DND-41 (cell line): ENCODE measurements at regions not wholly inside any gene's neighbourhood (a gene's known extent, or its start where the extent isn't known, plus 50 kb on each side); places are given as distances from the start of the nearest gene placed in this dataset.

ENCODE experiments used
- ATAC-seq: fragments of 200-7000 bp; cut with Tn5 transposase; 3 replicates; pipeline ENCODE4 v1.9.1; 2021; ENCODE audit warnings: low read depth; ENCODE audit not compliant: insufficient read depth
- DNase-seq: peaks from one replicate; pipeline ENCODE4 v3.0.0-alpha.2; 2020
- H2AFZ ChIP-seq: 2 replicates; pipeline ENCODE4 v1.6.0; 2012; ENCODE audit warnings: low read depth, low read length
- H3K27ac ChIP-seq: 2 replicates; pipeline ENCODE4 v1.5.1; 2012; ENCODE audit warnings: low read length, inconsistent platforms
- H3K27me3 ChIP-seq: fragments of 200-600 bp; sonication (generic); 2 replicates; pipeline ENCODE4 v1.6.0; 2012; ENCODE audit warnings: low read length, mild to moderate bottlenecking, inconsistent platforms; ENCODE audit not compliant: insufficient read depth, poor library complexity
- H3K36me3 ChIP-seq: 2 replicates; pipeline ENCODE4 v1.5.1; 2012; ENCODE audit warnings: low read length, inconsistent platforms; ENCODE audit not compliant: insufficient read depth
- H3K4me1 ChIP-seq: 2 replicates; pipeline ENCODE4 v1.5.1; 2012; ENCODE audit warnings: mild to moderate bottlenecking, low read length; ENCODE audit not compliant: insufficient read depth
- H3K4me2 ChIP-seq: 2 replicates; pipeline ENCODE4 v1.6.0; 2012; ENCODE audit warnings: mild to moderate bottlenecking, moderate library complexity, low read length, inconsistent platforms; ENCODE audit not compliant: insufficient read depth
- H3K4me3 ChIP-seq, 2 experiments: fragments of 200-600 bp in 1 of 2; shearing (Covaris generic) in 1 of 2; 2 replicates each; pipeline ENCODE4 v1.5.1; 2012 to 2016; ENCODE audit warnings: inconsistent platforms in 2 of 2, low read length in 2 of 2, mild to moderate bottlenecking in 2 of 2, low read depth in 1 of 2, moderate library complexity in 1 of 2
- H3K79me2 ChIP-seq: 2 replicates; pipeline ENCODE4 v1.6.0; 2012; ENCODE audit warnings: low read length, inconsistent platforms; ENCODE audit not compliant: insufficient read depth
- H3K9ac ChIP-seq: 2 replicates; pipeline ENCODE4 v1.6.0; 2012; ENCODE audit warnings: low read depth, mild to moderate bottlenecking, inconsistent platforms, low read length, moderate library complexity
- H3K9me3 ChIP-seq: 2 replicates; pipeline ENCODE4 v1.5.1; 2012; ENCODE audit warnings: low read length, moderate library complexity, mild to moderate bottlenecking, inconsistent platforms; ENCODE audit not compliant: insufficient read depth, severe bottlenecking
- H4K20me1 ChIP-seq: 2 replicates; pipeline ENCODE4 v1.6.0; 2012; ENCODE audit warnings: low read length; ENCODE audit not compliant: insufficient read depth
- EZH2 ChIP-seq: IDR thresholded peaks from 3 replicates; pipeline ENCODE4 v1.6.1; 2012; ENCODE audit warnings: borderline replicate concordance, low read depth, mild to moderate bottlenecking, moderate library complexity, low read length, inconsistent platforms; ENCODE audit not compliant: severe bottlenecking
- TF ChIP-seq, protein P1 (sequence below): IDR thresholded peaks from 2 replicates; pipeline ENCODE4 v1.5.1; 2012; ENCODE audit warnings: borderline replicate concordance, low read length, moderate library complexity, mild to moderate bottlenecking; ENCODE audit not compliant: poor library complexity, severe bottlenecking; ENCODE audit errors: extremely low read depth

DNA sequence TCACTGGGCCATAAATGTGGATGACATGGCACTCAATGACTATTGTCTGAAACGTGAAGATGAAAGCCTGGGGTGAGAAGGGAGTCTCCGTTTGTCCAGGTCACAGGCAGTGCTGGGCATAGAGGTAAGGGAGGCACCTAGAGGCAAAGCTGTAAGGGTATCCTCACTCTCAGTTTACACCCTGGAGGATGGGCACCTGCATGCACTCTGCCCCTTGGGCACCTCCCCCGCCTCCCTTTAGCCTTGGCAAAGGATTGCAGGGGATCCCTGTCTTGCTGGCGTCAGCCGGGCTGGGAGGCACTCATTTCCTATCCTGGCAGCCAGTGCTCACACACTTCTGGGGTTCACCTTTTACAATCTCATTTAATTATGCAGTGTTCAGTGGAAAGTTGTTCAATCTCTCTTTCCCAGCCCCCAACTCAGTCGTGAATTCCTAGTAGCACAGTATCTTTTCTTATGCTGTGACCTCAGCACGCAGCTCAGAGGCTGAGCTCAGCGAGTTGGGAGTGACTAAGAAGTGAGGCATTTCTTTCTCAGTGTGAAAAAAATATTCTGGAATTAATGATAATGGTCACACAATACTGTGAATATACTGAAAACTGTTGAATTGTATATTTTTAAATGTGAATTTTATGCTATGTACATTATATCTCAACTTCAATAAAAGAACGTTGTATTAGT is 866.6 kb downstream of the BRD1 start:
- TF ChIP-seq EZH2: no peak
- TF ChIP-seq, protein P1, sequence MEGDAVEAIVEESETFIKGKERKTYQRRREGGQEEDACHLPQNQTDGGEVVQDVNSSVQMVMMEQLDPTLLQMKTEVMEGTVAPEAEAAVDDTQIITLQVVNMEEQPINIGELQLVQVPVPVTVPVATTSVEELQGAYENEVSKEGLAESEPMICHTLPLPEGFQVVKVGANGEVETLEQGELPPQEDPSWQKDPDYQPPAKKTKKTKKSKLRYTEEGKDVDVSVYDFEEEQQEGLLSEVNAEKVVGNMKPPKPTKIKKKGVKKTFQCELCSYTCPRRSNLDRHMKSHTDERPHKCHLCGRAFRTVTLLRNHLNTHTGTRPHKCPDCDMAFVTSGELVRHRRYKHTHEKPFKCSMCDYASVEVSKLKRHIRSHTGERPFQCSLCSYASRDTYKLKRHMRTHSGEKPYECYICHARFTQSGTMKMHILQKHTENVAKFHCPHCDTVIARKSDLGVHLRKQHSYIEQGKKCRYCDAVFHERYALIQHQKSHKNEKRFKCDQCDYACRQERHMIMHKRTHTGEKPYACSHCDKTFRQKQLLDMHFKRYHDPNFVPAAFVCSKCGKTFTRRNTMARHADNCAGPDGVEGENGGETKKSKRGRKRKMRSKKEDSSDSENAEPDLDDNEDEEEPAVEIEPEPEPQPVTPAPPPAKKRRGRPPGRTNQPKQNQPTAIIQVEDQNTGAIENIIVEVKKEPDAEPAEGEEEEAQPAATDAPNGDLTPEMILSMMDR: no peak
- H3K4me2 ChIP-seq: no peak overlapping the region
- H3K79me2 ChIP-seq: no peaks in the 10 kb centered on the region
- DNase-seq (no peak), ATAC-seq (no peak)
- H3K4me3 ChIP-seq: no peak overlapping the region
- H3K9me3 ChIP-seq: no peaks in the 10 kb centered on the region
- no peak overlapping the region for H2AFZ ChIP-seq
- H3K27me3 ChIP-seq: peaks cover 8% of the 10 kb centered on the region
- H3K9ac ChIP-seq: no peak overlapping the region
- H3K27ac ChIP-seq: no peak overlapping the region
- no peaks in the 10 kb centered on the region for H4K20me1 ChIP-seq
- H3K4me1 ChIP-seq: no peaks in the 10 kb centered on the region
- no peaks in the 10 kb centered on the region for H3K36me3 ChIP-seq

DNA sequence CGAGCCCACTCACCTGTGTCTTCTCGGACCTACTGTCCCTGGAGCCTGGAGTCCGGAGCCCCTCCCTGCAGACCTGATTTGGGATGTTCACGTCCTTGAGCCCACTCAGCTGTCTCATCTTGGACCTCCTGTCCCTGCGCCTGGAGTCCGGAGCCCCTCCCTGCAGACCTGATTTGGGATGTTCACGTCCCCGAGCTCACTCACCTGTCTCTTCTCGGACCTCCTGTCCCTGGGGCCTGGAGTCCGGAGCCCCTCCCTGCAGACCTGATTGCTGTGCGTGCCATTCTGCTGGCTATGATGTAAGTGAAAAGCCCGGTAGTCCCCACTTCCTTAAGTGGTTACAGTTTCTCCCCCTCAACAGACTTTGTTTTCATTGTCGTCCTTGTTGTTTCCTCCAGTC is 867.1 kb downstream of the BRD1 start:
- DNase-seq: no peak
- Histone ChIP-seq H3K79me2 (no peaks in the 10 kb centered on the region), H3K4me3 (no peak overlapping the region), H3K4me2 (no peak overlapping the region), H3K27ac (no peak overlapping the region), H3K9me3 (no peaks in the 10 kb centered on the region), H3K36me3 (no peaks in the 10 kb centered on the region), H3K4me1 (no peaks in the 10 kb centered on the region), H4K20me1 (no peaks in the 10 kb centered on the region), H3K27me3 (peaks cover 8% of the 10 kb centered on the region), H2AFZ (no peak overlapping the region), H3K9ac (no peak overlapping the region)
- ATAC-seq: no peak
- TF ChIP-seq, protein P1: no peak
- no peak for TF ChIP-seq EZH2

DNA sequence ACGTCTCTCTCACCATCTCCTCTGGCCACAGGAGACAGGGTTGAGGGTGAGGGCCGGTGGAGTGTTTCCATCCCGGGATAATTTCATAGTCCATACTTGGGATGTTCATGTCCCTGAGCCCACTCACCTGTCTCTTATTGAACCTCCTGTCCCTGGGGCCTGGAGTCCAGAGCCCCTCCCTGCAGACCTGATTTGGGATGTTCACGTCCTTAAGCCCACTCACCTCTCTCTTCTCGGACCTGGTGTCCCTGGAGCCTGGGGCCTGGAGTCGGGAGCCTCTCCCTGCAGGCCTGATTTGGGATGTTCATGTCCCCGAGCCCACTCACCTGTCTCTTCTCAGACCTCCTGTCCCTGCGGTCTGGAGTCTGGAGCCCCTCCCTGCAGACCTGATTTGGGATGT is 868.2 kb downstream of the BRD1 start:
- H3K27ac ChIP-seq: no peak overlapping the region
- no peak overlapping the region for H3K4me3 ChIP-seq
- no peaks in the 10 kb centered on the region for H4K20me1 ChIP-seq
- ATAC-seq (no peak), DNase-seq (no peak)
- no peak for TF ChIP-seq EZH2
- TF ChIP-seq, protein P1: no peak
- no peaks in the 10 kb centered on the region for H3K4me1 ChIP-seq
- H3K36me3 ChIP-seq: no peaks in the 10 kb centered on the region
- no peaks in the 10 kb centered on the region for H3K9me3 ChIP-seq
- peaks cover 8% of the 10 kb centered on the region for H3K27me3 ChIP-seq
- H3K4me2 ChIP-seq: no peak overlapping the region
- no peak overlapping the region for H3K9ac ChIP-seq
- no peak overlapping the region for H2AFZ ChIP-seq
- no peaks in the 10 kb centered on the region for H3K79me2 ChIP-seq

DNA sequence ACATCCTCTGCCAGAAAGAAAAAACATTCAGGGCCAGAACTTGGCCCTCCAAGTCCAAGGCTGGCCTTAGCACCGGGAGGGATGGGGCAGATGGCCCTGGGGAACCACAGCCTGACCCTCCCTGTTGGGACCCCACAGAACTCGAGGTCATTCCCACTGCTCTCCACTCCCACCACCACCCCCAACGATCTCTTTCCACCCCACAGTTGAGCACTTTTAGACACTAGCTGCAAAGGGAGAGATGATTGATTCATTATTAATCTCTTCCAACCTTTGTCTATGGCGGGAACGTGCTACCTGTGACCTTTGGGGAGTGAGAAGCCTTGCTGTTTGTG is 869.7 kb downstream of the BRD1 start:
- no peak overlapping the region for H3K27ac ChIP-seq
- H2AFZ ChIP-seq: no peak overlapping the region
- no peak overlapping the region for H3K4me3 ChIP-seq
- H3K79me2 ChIP-seq: no peaks in the 10 kb centered on the region
- H3K9me3 ChIP-seq: no peaks in the 10 kb centered on the region
- H4K20me1 ChIP-seq: no peaks in the 10 kb centered on the region
- H3K9ac ChIP-seq: no peak overlapping the region
- peaks cover 3% of the 10 kb centered on the region for H3K27me3 ChIP-seq
- H3K4me1 ChIP-seq: no peaks in the 10 kb centered on the region
- no peak overlapping the region for H3K4me2 ChIP-seq
- ATAC-seq (no peak), DNase-seq (no peak)
- no peaks in the 10 kb centered on the region for H3K36me3 ChIP-seq
- TF ChIP-seq, protein P1: no peak
- TF ChIP-seq EZH2: no peak
